Prostate gland (tissue), 2 donors: ENCODE measurements at regions not wholly inside any gene's neighbourhood (a gene's known extent, or its start where the extent isn't known, plus 50 kb on each side); places are given as distances from the start of the nearest gene placed in this dataset.
"Not testable (repeated sequence)": the region's sequence is repeated elsewhere in the genome, so short reads cannot be mapped to it uniquely, and the experiment has no call there.

Experiments
- DNase-seq: peaks from one replicate; pipeline ENCODE4 v3.0.0-alpha.2; 2019; ENCODE audit warnings: low spot score
- H3K27ac ChIP-seq, 2 donors: fragments of 200-600 bp; sonication (generic); 2 replicates each; pipeline ENCODE4 v1.5.1; 2017 to 2019
- H3K27me3 ChIP-seq: fragments of 200-600 bp; sonication (generic); replicated peaks from 2 replicates; pipeline ENCODE4 v1.5.1; 2019; ENCODE audit not compliant: insufficient read depth
- H3K36me3 ChIP-seq, 2 donors: fragments of 200-600 bp; sonication (generic); 1 replicate in 1 of 2; 2 replicates in 1 of 2; pipeline versions ENCODE4 v1.5.1 to v1.8.1; 2017 to 2019
- H3K4me1 ChIP-seq: fragments of 200-600 bp; sonication (generic); replicated peaks from 2 replicates; pipeline ENCODE4 v1.5.1; 2019
- H3K4me3 ChIP-seq, 2 donors: fragments of 200-600 bp; sonication (generic); 2 replicates each; pipeline ENCODE4 v1.5.1; 2017 to 2019
- H3K9me3 ChIP-seq: fragments of 200-600 bp; sonication (generic); 2 replicates; pipeline ENCODE4 v1.5.1; 2017
- WGBS: methylation state at CpG from one replicate; pipeline ENCODE4 v1.1.5; 2018; 5-methylcytosine and 5-hydroxymethylcytosine counted together
- intact Hi-C: fragments of 100-400 bp; cut with DNase I; formaldehyde crosslinking; loops from one replicate; pipeline ENCODE4 v1.14.2; 2022

DNA sequence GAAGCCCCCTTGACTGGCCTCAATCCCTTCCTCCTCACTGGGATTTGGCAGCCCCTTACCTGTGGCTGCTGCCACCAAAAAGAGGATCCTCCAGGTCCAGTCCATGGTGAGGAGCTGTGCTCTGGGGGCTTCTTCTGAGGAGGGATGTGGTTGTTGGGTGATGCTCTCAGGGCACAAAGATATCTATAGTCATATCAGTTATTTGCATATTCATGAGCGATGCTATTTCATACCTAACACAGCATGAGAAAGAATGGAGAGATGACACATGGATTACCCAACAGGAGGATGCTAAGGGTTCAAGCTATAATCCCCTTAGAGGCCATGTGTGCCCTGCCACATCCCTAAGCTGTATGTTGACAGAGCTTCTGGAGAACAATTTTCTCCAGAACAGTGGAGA is 98.1 kb downstream of the OR4M2 start:
- WGBS: no CpG with 5 or more reads among the region's 1 CpG

DNA sequence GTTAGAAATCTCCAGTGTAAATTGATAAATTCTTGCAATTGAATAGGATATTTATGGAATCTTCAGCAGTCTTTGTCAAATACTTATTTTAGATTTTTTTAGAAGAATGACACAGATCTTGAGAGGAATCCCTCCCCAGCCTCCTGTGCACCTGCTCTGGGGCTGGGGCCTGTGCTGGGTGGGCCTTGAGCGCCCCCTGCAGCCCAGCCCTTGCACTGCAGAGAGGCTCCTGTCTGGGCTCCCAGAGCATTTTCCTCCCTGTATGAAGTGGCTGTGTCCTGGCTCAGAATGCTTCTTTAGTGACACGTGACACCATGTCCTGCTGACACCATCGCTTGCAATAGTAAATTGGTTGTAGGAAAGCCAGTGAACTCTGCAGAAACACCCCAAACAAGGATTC is 98.7 kb downstream of the OR4M2 start:
- H3K9me3 ChIP-seq, H3K27me3 ChIP-seq, DNase-seq, H3K36me3 ChIP-seq, intact Hi-C loops, H3K4me3 ChIP-seq, H3K4me1 ChIP-seq, H3K27ac ChIP-seq: not testable (repeated sequence)
- WGBS: no CpG with 5 or more reads among the region's 3 CpGs

More for the DNA sequence above, 98.1 kb downstream of the OR4M2 start:
- H3K9me3 ChIP-seq, H3K27ac ChIP-seq, intact Hi-C loops, H3K4me1 ChIP-seq, H3K4me3 ChIP-seq, H3K27me3 ChIP-seq, DNase-seq, H3K36me3 ChIP-seq: not testable (repeated sequence)

DNA sequence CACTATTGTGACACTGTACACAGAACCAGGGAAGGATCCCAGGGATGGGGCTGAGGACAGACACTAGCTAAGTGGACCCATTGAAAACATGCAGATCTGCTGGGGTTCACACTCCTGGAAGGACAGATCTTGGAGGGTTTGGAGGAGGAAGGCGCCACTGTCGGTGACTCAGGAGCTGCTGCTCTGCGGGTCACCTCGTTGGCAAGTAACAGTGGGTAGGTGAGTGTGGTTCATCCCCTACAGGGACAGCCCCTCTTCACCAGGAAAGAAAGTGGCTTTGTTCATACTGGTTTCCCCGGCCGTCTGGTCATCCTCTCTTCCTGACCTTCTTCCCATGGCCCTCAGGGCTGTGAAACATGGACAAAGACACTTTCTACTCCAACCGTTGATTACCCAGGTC is 100.3 kb downstream of the OR4M2 start:
- H3K27ac ChIP-seq, H3K9me3 ChIP-seq, intact Hi-C loops, H3K36me3 ChIP-seq, H3K4me3 ChIP-seq, H3K4me1 ChIP-seq, DNase-seq, H3K27me3 ChIP-seq: not testable (repeated sequence)
- WGBS: no CpG with 5 or more reads among the region's 7 CpGs

DNA sequence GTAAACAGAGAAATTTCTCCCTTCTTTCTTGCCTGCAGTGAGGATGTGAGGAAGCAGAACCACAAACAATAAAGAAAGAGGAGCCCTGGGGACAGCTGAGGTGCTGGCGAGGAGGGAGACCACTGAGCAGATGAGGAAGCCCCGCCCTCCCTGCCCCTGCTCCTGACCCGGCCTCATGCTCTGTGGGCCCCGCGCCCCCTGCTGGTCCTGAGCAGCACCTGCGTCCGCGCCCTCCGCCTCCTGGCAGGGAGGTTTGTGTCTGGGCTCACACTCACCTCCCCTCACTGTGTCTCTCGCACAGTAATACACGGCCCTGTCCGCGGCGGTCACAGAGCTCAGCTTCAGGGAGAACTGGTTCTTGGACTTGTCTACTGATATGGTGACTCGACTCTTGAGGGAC is 104.4 kb downstream of the OR4M2 start:
- H3K36me3 ChIP-seq, H3K4me1 ChIP-seq, H3K27me3 ChIP-seq, H3K9me3 ChIP-seq, H3K4me3 ChIP-seq, intact Hi-C loops, DNase-seq, H3K27ac ChIP-seq: not testable (repeated sequence)
- WGBS: no CpG with 5 or more reads among the region's 15 CpGs

DNA sequence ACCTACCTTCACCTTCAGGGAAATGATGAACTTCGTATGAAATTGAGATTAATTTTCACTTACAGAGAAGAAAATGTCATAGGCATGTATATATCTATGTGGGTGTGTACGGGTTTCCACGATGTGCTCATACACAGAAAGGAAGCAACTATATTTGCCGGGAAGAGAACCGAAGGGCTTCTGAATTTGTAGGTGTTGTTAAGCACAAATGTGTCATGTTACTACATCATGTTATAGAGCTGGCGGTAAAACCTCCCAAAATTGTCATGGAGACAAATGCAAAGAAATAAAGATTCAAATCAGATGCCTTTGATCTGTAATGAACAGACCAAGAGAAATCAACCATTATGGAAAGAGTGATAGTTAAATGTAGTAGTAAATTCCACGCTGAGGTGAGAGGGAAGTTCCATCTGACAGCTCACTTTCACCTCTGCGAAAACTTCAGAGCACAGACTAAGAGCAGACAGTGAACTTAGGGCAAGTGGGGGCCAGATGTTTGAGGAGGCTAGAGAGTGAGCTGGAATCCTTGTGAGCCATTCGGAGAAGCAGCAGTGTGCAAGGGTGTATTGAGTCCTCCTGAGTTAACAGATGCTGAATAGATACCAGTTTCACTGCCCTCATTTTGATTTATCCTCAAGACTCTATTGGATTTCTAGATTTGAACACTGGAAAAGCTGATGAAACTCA is 106.7 kb downstream of the OR4M2 start:
- H3K36me3 ChIP-seq, H3K4me3 ChIP-seq, H3K27me3 ChIP-seq, intact Hi-C loops, H3K27ac ChIP-seq, DNase-seq, H3K9me3 ChIP-seq, H3K4me1 ChIP-seq: not testable (repeated sequence)
- WGBS: no CpG with 5 or more reads among the region's 9 CpGs

DNA sequence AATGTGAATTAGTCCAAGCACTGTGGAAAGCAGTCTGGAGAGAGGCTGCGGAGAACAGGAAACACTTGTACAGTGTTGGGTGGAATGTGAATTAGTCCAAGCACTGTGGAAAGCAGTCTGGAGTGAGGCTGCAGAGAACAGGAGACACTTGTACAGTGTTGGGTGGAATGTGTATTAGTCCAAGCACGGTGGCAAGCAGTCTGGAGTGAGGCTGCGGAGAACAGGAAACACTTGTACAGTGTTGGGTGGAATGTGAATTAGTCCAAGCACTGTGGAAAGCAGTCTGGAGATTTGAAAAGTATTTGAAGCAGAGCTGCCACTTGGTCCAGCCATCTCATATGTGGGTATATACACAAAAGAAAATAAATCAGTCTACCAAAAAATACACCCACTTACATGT is 111.5 kb downstream of the OR4M2 start:
- intact Hi-C loops, DNase-seq, H3K4me1 ChIP-seq, H3K36me3 ChIP-seq, H3K9me3 ChIP-seq, H3K27me3 ChIP-seq, H3K27ac ChIP-seq, H3K4me3 ChIP-seq: not testable (repeated sequence)
- no CpG with 5 or more reads among the region's 3 CpGs for WGBS

DNA sequence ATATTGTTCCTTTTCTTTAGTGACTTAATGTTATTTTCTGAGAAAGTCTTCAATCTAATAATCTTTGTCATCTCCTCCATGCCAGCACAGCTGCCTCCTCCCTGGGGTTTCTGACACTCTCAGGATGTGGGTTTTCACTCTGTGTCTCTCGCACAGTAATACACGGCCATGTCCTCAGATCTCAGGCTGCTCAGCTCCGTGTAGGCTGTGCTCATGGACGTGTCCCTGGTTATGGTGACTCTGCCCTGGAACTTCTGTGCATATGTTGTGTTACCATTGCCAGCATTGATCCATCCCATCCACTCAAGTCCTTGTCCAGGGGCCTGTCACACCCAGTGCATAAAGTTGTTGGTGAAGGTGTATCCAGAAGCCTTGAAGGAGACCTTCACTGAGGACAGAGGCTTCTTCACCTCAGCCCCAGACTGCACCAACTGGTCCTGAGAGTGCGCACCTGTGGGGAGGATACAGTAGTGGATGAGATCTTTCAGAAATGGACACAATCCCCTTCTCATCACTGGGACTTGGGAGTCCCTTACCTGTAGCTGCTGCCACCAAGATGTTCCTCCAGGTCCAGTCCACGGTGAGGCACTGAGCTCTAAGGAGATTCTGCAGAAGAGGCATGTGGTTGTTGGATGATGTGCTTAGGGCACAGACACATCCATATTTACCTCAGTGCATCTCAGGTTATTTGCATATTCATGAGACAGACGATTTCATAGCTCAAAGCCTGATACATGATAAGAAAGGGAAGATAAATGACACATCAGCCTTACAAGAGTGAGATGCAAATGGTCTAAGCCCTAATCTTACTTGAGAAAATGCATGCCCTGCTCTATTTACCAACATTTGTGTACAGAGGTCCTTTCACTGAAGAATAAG is 114.7 kb downstream of the OR4M2 start:
- H3K27ac ChIP-seq, H3K4me1 ChIP-seq, intact Hi-C loops, H3K4me3 ChIP-seq, H3K36me3 ChIP-seq, H3K27me3 ChIP-seq, DNase-seq, H3K9me3 ChIP-seq: not testable (repeated sequence)
- WGBS: no CpG with 5 or more reads among the region's 7 CpGs

DNA sequence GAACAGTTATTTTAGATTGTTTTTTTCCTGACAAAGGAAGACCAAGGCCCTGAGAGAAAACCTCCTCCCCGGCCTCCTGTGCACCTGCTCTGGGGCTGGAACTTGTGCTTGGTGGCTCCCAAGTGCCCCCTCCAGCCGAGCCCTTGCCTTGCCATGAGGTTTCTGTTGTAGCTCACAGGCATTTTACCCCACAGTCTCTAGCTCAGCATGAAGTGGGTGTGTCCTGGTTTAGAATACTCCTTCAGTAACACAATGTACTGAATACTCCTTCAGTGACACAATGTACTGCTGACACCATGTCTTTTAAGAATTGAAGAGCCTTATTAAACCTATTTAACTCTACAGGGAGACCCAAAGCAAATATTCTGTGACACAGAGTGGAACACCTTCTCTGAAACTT is 116.1 kb downstream of the OR4M2 start:
- H3K9me3 ChIP-seq, H3K27me3 ChIP-seq, H3K4me1 ChIP-seq, H3K4me3 ChIP-seq, H3K36me3 ChIP-seq, DNase-seq, H3K27ac ChIP-seq, intact Hi-C loops: not testable (repeated sequence)
- whole genome bisulfite sequencing: no CpG with 5 or more reads among the region's 2 CpGs

DNA sequence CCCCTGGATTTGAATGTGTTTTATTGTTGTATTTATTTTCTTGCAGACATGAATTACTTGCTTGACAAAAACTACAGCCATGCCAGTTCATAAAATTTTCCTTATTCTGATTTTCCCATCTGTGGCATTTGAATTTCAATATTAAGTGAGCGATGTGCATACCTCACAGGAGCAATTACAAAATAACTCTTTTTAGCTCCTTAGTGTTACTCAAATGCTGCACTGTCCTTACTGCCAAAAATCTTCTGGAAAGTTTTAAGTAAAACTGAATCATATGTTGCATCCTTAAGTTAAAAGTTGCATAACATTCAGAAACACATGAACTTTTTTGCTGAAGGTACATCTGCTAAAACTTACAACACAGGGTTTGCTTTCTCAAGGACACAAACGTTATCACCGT is 120.1 kb downstream of the OR4M2 start:
- H3K27ac ChIP-seq, H3K9me3 ChIP-seq, H3K4me3 ChIP-seq, DNase-seq, intact Hi-C loops, H3K4me1 ChIP-seq, H3K36me3 ChIP-seq, H3K27me3 ChIP-seq: not testable (repeated sequence)
- no CpG with 5 or more reads among the region's 3 CpGs for WGBS

DNA sequence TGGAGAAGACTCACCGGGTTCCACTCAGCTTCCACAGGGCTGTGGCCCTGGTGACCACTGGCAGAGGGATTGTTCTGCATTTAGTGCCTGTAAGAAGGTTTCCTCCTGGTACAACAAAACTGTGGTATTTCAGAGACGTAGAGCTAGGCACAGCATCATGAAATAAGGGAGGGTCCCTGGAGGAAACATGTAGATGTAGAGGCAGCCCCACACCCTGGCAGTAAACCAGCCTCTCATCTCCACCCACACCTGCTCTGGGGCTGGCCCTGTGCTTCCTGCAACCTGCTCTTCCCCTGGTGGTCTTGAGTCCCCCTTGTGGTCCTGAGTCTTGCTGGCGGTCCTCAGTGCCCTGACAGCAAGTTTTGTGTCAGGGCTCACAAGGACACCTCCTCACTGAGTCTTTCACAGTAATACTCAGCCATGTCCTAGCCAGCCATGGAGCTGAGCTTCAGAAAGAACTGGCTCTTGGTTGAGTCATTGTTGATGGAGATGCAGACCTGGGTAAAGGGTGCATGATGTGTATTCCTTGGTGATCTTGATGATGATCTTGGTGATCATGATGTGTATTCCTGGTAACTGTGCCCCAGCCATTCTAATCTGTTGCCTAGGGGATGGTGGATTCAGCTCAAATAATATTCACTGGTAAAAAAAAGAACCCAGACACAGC is 121.8 kb downstream of the OR4M2 start:
- no CpG with 5 or more reads among the region's 3 CpGs for WGBS
- intact Hi-C loops, H3K27me3 ChIP-seq, H3K27ac ChIP-seq, H3K4me1 ChIP-seq, H3K9me3 ChIP-seq, H3K36me3 ChIP-seq, DNase-seq, H3K4me3 ChIP-seq: not testable (repeated sequence)

DNA sequence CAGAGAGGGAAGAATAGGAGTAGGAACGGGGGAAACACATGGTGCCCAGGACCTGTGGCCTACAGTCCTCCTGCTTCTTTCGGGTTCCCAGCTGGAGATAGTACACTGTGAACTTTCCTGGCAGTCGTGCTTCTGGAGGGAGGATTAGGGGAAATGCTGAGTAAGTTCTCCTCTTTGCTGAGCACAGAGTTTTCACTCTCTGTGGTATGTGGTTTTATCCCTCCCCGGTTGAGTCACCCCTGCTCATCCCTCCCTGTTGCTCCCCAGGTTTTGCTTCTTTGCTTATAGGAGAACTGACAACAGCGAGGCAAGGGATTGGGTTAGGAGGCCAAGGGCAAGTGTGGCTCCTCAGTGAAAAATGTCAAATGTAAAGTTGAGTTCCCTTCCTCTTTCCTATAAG is 122.9 kb downstream of the OR4M2 start:
- no CpG with 5 or more reads among the region's 5 CpGs for WGBS
- H3K9me3 ChIP-seq, intact Hi-C loops, H3K27ac ChIP-seq, DNase-seq, H3K4me1 ChIP-seq, H3K36me3 ChIP-seq, H3K4me3 ChIP-seq, H3K27me3 ChIP-seq: not testable (repeated sequence)

DNA sequence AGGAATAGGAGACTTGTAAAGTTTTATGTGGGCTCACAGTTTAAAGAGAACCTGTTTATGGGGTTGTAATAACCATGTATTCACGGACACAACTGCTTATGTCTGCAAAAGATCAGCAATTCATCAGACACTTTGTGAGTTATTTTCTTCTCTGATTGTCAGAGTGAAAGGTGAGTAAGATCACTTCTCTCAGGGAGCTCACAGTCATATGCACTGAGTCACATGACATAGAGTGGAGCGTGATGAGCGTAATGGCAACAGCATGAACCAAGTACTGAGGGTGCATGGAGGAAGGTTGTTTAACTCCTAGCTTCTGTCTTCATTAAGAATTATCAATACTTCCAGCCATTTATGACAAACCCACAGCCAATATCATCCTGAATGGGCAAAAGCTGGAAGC is 128.8 kb downstream of the OR4M2 start:
- H3K9me3 ChIP-seq, H3K36me3 ChIP-seq, DNase-seq, H3K27me3 ChIP-seq, H3K4me3 ChIP-seq, H3K27ac ChIP-seq, H3K4me1 ChIP-seq, intact Hi-C loops: not testable (repeated sequence)
- no CpG with 5 or more reads among the region's 3 CpGs for WGBS
